OCI-LY1 (cell line): ENCODE measurements at regions not wholly inside any gene's neighbourhood (a gene's known extent, or its start where the extent isn't known, plus 50 kb on each side); places are given as distances from the start of the nearest gene placed in this dataset.

Experiments
- CTCF ChIP-seq: fragments of 200-600 bp; sonication (generic), shearing (Covaris generic); IDR thresholded peaks from 2 replicates; pipeline ENCODE4 v1.5.1; 2017; ENCODE audit warnings: mild to moderate bottlenecking, antibody characterized with exemption, low read length, moderate library complexity, mixed read lengths
- EZH2 ChIP-seq: fragments of 200-600 bp; sonication (generic), shearing (Covaris generic); IDR thresholded peaks from 2 replicates; pipeline ENCODE4 v1.8.0; 2017; ENCODE audit warnings: borderline replicate concordance, mixed run types, mild to moderate bottlenecking, antibody characterized with exemption, low read length, moderate library complexity, mixed read lengths

DNA sequence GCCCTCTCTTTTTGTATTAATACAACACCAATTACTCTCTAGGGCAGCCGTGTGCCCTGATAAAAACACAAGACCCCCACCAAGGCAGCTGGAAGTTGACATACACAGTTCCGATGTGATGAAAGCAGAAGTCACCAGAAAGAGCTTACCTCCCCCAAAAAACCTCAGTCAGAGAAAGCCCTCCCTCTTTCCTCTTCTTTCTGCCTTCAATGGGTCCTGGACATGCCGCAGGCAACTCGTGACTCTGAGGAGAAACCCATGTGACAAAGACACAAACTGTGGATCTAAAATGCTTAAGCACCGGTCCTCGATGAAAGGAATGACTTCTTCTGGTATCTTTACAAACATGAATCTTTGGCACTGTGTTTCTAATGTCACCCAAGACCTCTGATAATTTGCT lies 117.7 kb upstream of the CCDC28A start:
- TF ChIP-seq CTCF (no peak), EZH2 (no peak)
